ENCODE measurements at regions not wholly inside any gene's neighbourhood (a gene's known extent, or its start where the extent isn't known, plus 50 kb on each side); places are given as distances from the start of the nearest gene placed in this dataset.

- Histone ChIP-seq H3K9ac (ENCODE audit: low read length) (no peak overlapping the region), H3F3A (ENCODE audit: insufficient read depth, low read length, poor library complexity, severe bottlenecking) (no peaks in the 10 kb centered on the region), H3K27ac (ENCODE audit: low read length) (no peak overlapping the region), H3K36me3 (ENCODE audit: insufficient read depth, low read length) (no peaks in the 10 kb centered on the region), H3K4me2 (ENCODE audit: low read length) (no peak overlapping the region), H3K9me2 (ENCODE audit: insufficient read depth, low read length) (no peaks in the 10 kb centered on the region), H2AFZ (ENCODE audit: low read depth, low read length) (no peak overlapping the region), H3K4me3 (ENCODE audit: low read length) (no peak overlapping the region), H3K79me2 (replicated peaks; ENCODE audit: insufficient read depth, low read length) (no peaks in the 10 kb centered on the region), H3K27me3 (ENCODE audit: insufficient read depth, low read depth, low read length) (no peaks in the 10 kb centered on the region), H4K20me1 (ENCODE audit: insufficient read depth) (no peaks in the 10 kb centered on the region), H3K9me3 (ENCODE audit: low read length) (no peaks in the 10 kb centered on the region)
- TF ChIP-seq MXI1 (conservative IDR thresholded peaks at IDR 0.05; ENCODE audit: poor library complexity, severe bottlenecking), result no peak
- TF ChIP-seq TAF1 (IDR thresholded peaks at IDR 0.05; ENCODE audit: low read depth), result no peak
- TF ChIP-seq POLR2AphosphoS5 (IDR thresholded peaks at IDR 0.05), result no peak
- TF ChIP-seq EZH2 (IDR thresholded peaks at IDR 0.05; ENCODE audit: borderline replicate concordance, insufficient read depth, low read length, poor library complexity, severe bottlenecking), result no peak
- no peak for TF ChIP-seq CTCF (IDR thresholded peaks at IDR 0.05; ENCODE audit: poor library complexity, severe bottlenecking)
- no peak for TF ChIP-seq EP300 (conservative IDR thresholded peaks at IDR 0.05; ENCODE audit: poor library complexity, severe bottlenecking)
- no peak for TF ChIP-seq SMC3 (conservative IDR thresholded peaks at IDR 0.05; ENCODE audit: poor library complexity)
- no peak for TF ChIP-seq REST (IDR thresholded peaks at IDR 0.05; ENCODE audit: borderline replicate concordance)
- no peak for TF ChIP-seq RAD21 (conservative IDR thresholded peaks at IDR 0.05)
These were observed 219.8 kb upstream of the RGS6 start for GRCh38 chr14:71712478-71712877.

GRCh38 chr14:71713016-71713415 is 219.2 kb upstream of the RGS6 start:
- no peaks in the 10 kb centered on the region for H3F3A ChIP-seq (ENCODE audit: insufficient read depth, low read length, poor library complexity, severe bottlenecking)
- H3K36me3 ChIP-seq (ENCODE audit: insufficient read depth, low read length), result no peaks in the 10 kb centered on the region
- H3K9ac ChIP-seq (ENCODE audit: low read length), result no peak overlapping the region
- no peak overlapping the region for H3K4me2 ChIP-seq (ENCODE audit: low read length)
- no peak overlapping the region for H3K27ac ChIP-seq (ENCODE audit: low read length)
- H4K20me1 ChIP-seq (ENCODE audit: insufficient read depth), result no peaks in the 10 kb centered on the region
- no peak overlapping the region for H2AFZ ChIP-seq (ENCODE audit: low read depth, low read length)
- no peaks in the 10 kb centered on the region for H3K9me2 ChIP-seq (ENCODE audit: insufficient read depth, low read length)
- H3K79me2 ChIP-seq (replicated peaks; ENCODE audit: insufficient read depth, low read length), result no peaks in the 10 kb centered on the region
- no peaks in the 10 kb centered on the region for H3K9me3 ChIP-seq (ENCODE audit: low read length)
- TF ChIP-seq CTCF (IDR thresholded peaks at IDR 0.05; ENCODE audit: poor library complexity, severe bottlenecking) (no peak), RAD21 (conservative IDR thresholded peaks at IDR 0.05) (no peak), POLR2AphosphoS5 (IDR thresholded peaks at IDR 0.05) (no peak), MXI1 (conservative IDR thresholded peaks at IDR 0.05; ENCODE audit: poor library complexity, severe bottlenecking) (no peak), REST (IDR thresholded peaks at IDR 0.05; ENCODE audit: borderline replicate concordance) (no peak), TAF1 (IDR thresholded peaks at IDR 0.05; ENCODE audit: low read depth) (no peak), EZH2 (IDR thresholded peaks at IDR 0.05; ENCODE audit: borderline replicate concordance, insufficient read depth, low read length, poor library complexity, severe bottlenecking) (no peak), SMC3 (conservative IDR thresholded peaks at IDR 0.05; ENCODE audit: poor library complexity) (no peak), EP300 (conservative IDR thresholded peaks at IDR 0.05; ENCODE audit: poor library complexity, severe bottlenecking) (no peak)
- H3K4me3 ChIP-seq (ENCODE audit: low read length), result no peak overlapping the region
- no peaks in the 10 kb centered on the region for H3K27me3 ChIP-seq (ENCODE audit: insufficient read depth, low read depth, low read length)
